Hepatic stellate cell (primary cell): ENCODE measurements at regions not wholly inside any gene's neighbourhood (a gene's known extent, or its start where the extent isn't known, plus 50 kb on each side); places are given as distances from the start of the nearest gene placed in this dataset.

Experiments used
- DNase-seq: peaks from one replicate; pipeline ENCODE4 v3.0.0; 2011; ENCODE audit warnings: low spot score

DNA sequence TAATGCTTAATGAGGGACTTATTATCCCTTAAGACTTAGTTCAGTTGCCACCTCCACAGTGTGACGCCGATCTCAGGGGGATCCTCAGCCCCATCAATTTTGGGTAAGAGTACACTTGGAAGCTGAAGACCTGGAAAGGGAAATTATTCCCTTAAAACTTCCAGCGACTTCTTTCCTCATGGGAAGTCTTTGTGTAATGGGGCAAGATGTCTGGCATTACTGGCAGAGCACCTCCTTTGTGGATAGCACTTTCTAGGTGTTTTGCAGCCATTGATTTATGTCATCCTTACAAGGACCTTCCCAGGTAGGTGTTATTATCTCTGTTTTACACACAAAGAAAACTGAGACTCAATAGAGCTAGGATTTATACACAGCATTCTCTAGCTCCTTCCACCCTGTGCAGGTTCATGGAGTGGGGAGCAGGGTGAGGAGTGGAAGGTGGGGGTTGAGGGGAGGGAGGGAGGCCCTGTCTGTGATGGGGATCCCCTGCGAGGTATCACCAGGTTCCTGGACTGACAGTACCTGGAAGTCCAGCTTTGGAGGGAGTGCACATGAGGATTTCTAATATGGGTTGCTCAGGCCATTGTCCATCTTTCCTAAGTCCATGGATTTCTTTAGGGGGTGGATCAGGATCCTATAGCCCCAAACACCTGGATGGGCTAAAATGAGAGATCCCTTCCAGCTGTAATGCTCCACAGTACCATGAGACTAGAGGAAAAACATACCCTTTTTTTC lies 79.4 kb downstream of the MYCN start:
- no peak for DNase-seq

DNA sequence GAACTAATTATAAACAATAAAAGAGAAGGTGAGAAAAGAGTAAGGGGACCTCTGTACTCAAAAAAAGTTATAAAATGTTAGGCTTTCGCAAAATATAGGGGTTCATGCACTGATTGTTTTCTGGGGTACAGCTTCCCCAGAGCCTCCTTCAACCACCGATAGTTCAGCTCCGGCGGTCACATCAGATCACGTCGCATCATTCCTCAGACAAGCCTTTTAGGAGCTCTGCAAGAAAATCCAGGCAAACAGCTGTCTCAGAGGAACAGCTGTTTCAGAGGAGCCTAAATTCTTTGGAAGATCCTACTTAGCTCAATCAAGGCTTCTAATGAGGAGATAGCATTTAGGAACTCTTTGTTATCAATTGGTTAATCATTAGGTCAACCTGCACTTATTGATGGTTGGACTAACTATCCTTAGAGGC lies 78.7 kb downstream of the MYCN start:
- DNase-seq = no peak

- DNase-seq = no peak
Measured at GRCh38 chr2:16018277-16019059, 78.1 kb downstream of the MYCN start.

- no peak for DNase-seq
Measured at GRCh38 chr2:16016282-16016681, 75.9 kb downstream of the MYCN start.

GRCh38 chr2:16015903-16016265 lies 75.5 kb downstream of the MYCN start:
- no peak for DNase-seq

DNA sequence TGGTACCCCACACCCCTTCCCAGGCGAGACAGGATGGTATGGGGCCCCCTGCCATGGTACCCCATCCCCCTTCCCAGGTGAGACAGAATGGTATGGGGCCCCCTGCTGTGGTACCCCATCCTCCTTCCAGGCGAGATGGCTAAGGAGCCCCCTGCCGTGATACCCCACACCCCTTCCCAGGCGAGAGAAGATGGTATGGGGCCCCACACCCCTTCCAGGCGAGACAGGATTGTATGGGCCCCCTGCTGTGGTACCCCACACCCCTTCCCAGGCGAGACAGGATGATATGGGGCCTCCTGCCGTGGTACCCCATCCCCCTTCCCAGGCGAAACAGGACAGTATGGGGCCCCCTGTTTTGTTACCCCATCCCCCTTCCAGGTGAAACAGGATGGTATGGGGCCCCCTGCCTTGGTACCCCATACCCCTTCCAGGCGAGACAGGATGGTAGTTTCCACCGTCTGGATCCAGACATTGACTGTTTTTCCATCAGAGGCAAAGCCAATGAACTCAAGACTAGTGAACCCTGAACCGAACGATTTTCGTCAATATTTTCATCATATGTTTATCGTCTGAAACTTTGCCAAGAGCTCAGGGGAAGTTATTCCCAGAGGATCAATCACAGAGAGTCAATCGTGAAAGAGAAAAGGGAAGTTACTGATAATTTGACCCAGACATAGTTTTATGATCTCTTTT lies 75.0 kb downstream of the MYCN start:
- DNase-seq = no peak

GRCh38 chr2:16014802-16015201 lies 74.5 kb downstream of the MYCN start:
- no peak for DNase-seq

DNA sequence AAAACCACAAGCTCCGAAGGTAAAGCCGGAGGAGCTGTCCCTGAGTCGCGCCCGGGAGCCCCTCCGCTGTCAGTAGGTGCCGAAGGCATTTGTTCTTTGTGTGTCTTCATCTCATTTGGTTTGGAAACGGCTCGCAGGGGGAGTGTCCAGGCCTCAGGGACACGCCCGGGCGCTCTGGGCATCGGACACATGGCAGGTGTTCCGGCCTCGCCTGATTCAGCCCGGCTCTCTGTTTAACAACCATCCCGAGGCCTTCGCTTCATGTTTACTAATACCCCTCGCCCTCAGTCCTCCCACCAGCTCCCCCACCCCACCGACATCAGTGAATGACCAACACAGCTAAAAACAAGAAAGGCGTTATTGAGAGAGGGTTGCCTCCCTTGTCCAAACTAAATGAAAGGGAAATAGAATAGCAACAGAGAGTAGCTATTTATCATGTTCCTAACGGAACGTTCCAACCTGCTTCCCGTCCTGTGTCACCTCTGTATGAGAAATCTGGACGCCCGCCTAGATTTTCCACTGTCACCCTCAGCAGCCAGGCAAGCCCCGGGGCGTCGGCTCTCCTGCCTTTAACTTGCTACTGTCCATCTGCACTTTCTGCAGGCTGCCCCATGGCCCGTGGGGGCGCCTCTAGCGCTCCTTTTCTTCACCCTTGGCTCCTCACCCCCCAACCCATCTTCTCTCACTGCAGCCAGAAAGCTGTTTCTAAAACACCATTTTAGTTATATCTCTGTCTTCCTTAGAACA lies 73.9 kb downstream of the MYCN start:
- no peak for DNase-seq

- no peak for DNase-seq
Measured at GRCh38 chr2:16013359-16013911, 73.1 kb downstream of the MYCN start.

DNA sequence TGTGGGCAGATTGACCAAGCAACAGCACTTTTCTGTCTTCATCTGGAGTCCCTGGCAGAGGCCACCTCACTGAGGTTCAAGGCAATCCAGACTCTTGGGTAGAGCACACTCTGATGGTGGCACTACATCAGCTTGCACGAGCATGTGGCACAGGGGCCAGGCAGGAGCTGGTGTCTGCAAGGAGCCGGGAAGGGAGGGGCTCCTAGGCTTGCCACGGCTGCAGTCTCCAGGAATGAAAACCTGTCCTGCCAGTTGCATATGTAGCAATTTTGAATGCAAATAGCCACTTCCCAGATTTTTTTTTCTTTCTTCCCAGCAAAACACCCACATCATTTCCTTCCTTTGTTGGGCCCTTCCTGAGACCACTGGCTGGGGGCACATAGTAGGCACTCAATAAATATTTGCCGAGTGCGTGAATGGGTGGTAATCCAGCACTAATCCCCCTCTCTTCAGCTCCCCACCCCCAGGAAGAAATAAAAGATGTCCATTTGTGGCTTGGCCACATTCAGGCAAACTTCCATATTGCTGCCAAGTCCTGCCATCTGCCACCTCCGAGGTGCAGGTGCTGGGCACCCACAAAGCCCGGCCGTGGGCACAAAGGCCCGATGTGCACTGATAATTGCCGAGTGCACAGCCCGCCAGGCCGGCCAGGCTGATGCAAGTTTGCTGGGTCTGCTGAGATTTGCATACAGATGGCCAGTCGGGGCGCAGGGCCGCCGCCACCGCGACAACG lies 72.4 kb downstream of the MYCN start:
- no peak for DNase-seq

- DNase-seq = no peak
Measured at GRCh38 chr2:16012029-16012596, 71.8 kb downstream of the MYCN start.

DNA sequence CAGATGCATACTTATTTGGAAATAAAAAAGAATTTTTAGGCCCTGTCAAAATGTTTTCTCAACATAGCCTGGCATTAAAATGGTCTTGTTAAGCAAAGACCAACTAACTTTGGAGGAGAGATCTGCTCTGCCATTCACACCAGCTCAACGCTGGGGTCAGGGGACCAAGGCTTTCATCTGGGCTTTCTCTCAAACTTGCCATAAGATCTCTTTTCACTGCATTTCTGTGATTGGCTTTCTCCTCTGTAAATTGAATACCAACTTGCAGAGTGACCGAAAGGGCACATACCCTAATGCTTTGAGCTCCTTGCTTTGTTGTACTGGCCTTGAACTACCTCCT lies 71.2 kb downstream of the MYCN start:
- DNase-seq = no peak

DNA sequence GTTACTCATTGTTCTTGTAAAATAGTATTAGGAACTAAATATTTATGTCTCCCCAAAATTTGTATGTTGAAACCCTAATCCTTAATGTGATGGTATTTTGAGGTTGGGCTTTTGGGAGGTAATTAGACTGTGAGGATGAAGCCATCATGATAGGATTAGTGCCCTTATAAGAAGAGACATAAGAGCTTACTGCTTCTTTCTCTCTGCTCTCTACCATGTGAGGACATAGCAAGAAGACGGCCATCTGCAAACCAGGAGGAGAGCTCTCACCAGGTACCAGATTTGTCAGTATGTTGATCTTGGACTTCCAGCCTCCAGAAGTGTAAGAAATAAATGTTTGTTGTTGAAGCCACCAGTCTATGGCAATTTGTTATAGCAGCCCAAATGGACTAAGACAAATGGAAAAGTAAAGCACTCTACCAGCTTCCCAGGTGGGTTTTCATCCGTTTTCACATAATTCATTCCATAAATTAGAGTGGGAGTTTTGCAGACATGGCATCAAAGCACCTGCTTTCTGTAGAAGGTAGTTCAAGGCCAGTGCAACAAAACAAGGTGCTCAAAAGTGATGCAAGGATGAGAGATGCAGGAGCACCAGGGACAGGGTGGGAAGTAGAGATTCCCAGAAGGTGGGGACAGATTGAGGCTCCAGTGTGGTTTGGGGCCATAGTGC lies 70.7 kb downstream of the MYCN start:
- DNase-seq = no peak

- no peak for DNase-seq
Measured at GRCh38 chr2:16010011-16010410, 69.7 kb downstream of the MYCN start.

DNA sequence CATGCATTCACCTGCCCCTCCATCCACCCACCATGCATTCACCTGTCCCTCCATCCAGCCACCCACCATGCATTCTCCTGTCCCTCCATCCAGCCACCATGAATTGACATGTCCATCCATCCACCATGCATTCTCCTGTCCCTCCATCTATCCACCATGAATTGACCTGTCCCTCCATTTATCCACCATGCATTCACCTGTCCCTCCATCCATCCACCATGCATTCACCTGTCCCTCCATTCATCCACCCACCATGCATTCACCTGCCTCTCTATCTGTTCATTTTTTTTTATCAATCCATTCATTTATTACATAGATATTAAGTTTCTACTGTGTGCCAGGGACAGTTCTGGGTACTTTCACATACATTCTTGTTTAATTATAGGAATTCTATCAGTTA lies 69.2 kb downstream of the MYCN start:
- DNase-seq = no peak

DNA sequence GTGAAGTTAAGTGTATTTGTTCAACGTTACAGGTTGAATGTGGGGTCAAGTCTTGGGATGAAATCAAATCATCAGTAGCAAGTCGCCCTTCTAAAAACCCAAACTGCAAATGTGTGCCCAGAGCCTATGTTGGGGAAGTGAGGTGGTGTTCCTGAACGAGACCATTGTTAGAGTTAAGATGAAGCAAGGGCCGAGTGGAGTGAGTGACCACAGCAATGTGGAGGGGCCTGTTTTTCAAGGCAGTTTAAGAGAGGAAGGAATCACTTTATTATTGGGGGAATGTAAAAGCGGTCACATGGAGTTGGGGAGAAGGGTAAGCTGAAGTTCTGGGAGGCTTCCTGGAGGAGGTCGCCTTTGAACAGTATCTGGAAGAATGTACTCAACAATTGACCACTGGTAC lies 68.5 kb downstream of the MYCN start:
- no peak for DNase-seq

DNA sequence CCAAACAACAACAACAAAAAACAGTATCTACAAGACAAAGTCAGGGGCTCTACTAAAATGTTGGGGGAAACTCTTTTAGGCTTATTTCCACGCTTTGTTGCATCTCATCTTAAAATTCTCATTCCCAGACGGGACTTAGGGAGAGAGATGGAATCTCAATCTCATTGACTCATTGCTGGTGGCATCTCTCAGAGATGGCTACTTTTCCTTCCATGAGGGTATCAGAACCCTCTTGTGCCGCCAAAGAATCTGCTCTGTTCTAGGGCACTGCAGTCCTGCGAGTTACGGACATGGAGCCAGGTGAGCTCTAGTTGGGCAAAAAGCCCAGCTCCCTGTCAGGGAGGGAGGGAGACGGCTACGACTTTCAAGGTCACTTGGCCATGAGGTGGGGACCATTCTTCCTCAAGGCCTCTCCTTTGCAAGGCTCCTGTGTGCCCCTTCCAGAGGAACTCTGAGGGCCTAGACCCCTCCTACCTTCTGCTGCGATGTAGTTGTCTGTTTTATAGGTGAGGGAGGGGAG lies 68.0 kb downstream of the MYCN start:
- no peak for DNase-seq

DNA sequence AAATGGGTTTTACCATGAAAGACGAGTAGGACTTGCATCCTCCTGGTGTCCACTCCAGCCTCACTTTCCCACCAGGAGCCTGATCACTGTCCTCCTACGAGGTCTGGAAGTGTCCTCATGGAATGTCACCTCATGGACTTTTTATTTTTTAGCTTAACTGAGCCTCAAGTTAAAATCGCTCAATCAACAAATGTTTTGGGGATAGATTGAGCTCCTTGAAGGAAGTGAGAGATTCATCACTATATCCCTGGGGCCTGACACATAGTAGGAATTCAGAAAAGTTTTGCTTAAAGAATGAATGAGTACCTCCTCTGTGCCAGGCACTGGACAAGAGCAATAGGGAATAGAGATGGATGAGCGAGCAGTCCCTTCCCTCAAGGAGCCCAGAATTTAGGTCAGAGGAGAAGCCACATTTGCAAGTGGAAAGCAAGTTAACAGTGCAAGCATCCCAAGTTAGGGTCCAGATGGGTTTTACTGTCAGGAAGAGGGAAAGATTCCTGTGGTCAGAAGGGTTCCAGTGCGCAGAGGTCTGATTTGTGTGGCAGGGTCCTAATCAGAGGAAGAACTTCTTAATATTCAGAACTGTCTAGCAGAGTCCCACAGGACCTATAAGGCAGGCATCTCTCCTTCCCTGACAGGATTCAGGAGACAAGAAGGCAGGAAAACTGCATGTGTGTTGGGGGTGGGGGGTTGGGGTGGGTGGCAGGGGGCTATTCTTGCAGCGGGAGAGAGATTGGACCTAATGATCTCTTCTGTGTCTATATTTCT lies 67.0 kb downstream of the MYCN start:
- DNase-seq = no peak

- DNase-seq = no peak
Measured at GRCh38 chr2:16006537-16007166, 66.3 kb downstream of the MYCN start.
